HEK293 (cell line): ENCODE measurements at regions not wholly inside any gene's neighbourhood (a gene's known extent, or its start where the extent isn't known, plus 50 kb on each side); places are given as distances from the start of the nearest gene placed in this dataset.
"Not testable (repeated sequence)": the region's sequence is repeated elsewhere in the genome, so short reads cannot be mapped to it uniquely, and the experiment has no call there.

Experiments
- CTCF ChIA-PET: fragments of 350-600 bp; formaldehyde crosslinking; extraction: SDS; loops from one replicate; lab custom pipeline; 2021; ENCODE audit warnings: antibody characterized with exemption; lab: Yijun Ruan, JAX
- POLR2A ChIA-PET: fragments of 300-600 bp; formaldehyde crosslinking; extraction: SDS; loops from one replicate; lab custom pipeline; 2020; ENCODE audit warnings: antibody characterized with exemption, inconsistent platforms; lab: Yijun Ruan, JAX
- H3K27ac ChIP-seq: fragments of 200-500 bp; sonication (Bioruptor generic); 2 replicates; pipeline ENCODE4 v1.5.1; 2014; ENCODE audit warnings: low read depth, low read length, control low read depth, inconsistent platforms; ENCODE audit errors: extremely low read depth
- H3K36me3 ChIP-seq, 2 experiments: fragments of 200-500 bp in 1 of 2; sonication (Bioruptor generic) in 1 of 2; 1 replicate in 1 of 2; 2 replicates in 1 of 2; pipeline ENCODE4 v1.5.1; 2014 to 2017; ENCODE audit warnings: inconsistent platforms in 2 of 2, low read length in 2 of 2; ENCODE audit not compliant: control insufficient read depth in 2 of 2, insufficient read depth in 1 of 2
- H3K4me1 ChIP-seq: fragments of 200-500 bp; sonication (Bioruptor generic); 2 replicates; pipeline ENCODE4 v1.5.1; 2014; ENCODE audit warnings: mild to moderate bottlenecking, low read length, inconsistent platforms; ENCODE audit not compliant: control insufficient read depth, insufficient read depth
- H3K4me3 ChIP-seq: 2 replicates; pipeline ENCODE4 v1.5.1; 2011; ENCODE audit warnings: low read depth, mild to moderate bottlenecking, control low read depth, low read length, moderate library complexity
- H3K9me3 ChIP-seq: fragments of 200-500 bp; sonication (Bioruptor generic); 2 replicates; pipeline ENCODE4 v1.5.1; 2014; ENCODE audit warnings: low read depth, low read length, inconsistent platforms; ENCODE audit not compliant: control insufficient read depth, insufficient read depth
- GLI2 ChIP-seq: fragments of 450-650 bp; formaldehyde crosslinking; IDR thresholded peaks from 2 replicates; pipeline ENCODE4; 2017; ENCODE audit warnings: missing biosample characterization, missing genetic modification characterization, low read depth, borderline replicate concordance
- IKZF3 ChIP-seq: fragments of 450-650 bp; IDR thresholded peaks from 2 replicates; pipeline ENCODE4 v1.5.0; 2018; ENCODE audit warnings: missing biosample characterization, mild to moderate bottlenecking, missing genetic modification characterization, moderate library complexity
- INSM2 ChIP-seq: fragments of 450-650 bp; formaldehyde crosslinking; IDR thresholded peaks from 2 replicates; pipeline ENCODE4 v1.5.1; 2016; ENCODE audit warnings: missing biosample characterization, missing genetic modification characterization
- KLF8 ChIP-seq: fragments of 450-650 bp; formaldehyde crosslinking; IDR thresholded peaks from 2 replicates; pipeline ENCODE4 v1.5.1; 2016; ENCODE audit warnings: missing biosample characterization, missing genetic modification characterization
- TSHZ1 ChIP-seq: fragments of 450-650 bp; formaldehyde crosslinking; IDR thresholded peaks from 2 replicates; pipeline ENCODE4 v1.5.1; 2016; ENCODE audit warnings: missing biosample characterization, missing genetic modification characterization, borderline replicate concordance
- ZFHX2 ChIP-seq: fragments of 450-650 bp; formaldehyde crosslinking; conservative IDR thresholded peaks from 2 replicates; pipeline ENCODE4 v1.5.1; 2016; ENCODE audit warnings: missing biosample characterization, missing genetic modification characterization
- ZFP3 ChIP-seq: fragments of 450-650 bp; formaldehyde crosslinking; IDR thresholded peaks from 2 replicates; pipeline ENCODE4 v1.5.1; 2016; ENCODE audit warnings: low read depth, missing biosample characterization, missing genetic modification characterization
- ZNF16 ChIP-seq: fragments of 450-650 bp; formaldehyde crosslinking; IDR thresholded peaks from 2 replicates; pipeline ENCODE4 v1.5.1; 2016; ENCODE audit warnings: low read depth, missing biosample characterization, missing genetic modification characterization
- ZNF354C ChIP-seq: fragments of 450-650 bp; formaldehyde crosslinking; IDR thresholded peaks from 2 replicates; pipeline ENCODE4 v1.5.1; 2016; ENCODE audit warnings: missing biosample characterization, missing genetic modification characterization, low read depth, borderline replicate concordance
- ZNF362 ChIP-seq: fragments of 450-650 bp; formaldehyde crosslinking; IDR thresholded peaks from 2 replicates; pipeline ENCODE4 v1.5.1; 2016; ENCODE audit warnings: missing biosample characterization, missing genetic modification characterization
- ZNF398 ChIP-seq: fragments of 450-650 bp; formaldehyde crosslinking; IDR thresholded peaks from 2 replicates; pipeline ENCODE4 v1.5.1; 2017; ENCODE audit warnings: missing biosample characterization, missing genetic modification characterization
- ZNF549 ChIP-seq: fragments of 450-650 bp; IDR thresholded peaks from 2 replicates; pipeline ENCODE4 v1.5.1; 2018; ENCODE audit warnings: missing biosample characterization, missing genetic modification characterization, mild to moderate bottlenecking, inconsistent platforms, moderate library complexity
- ZNF645 ChIP-seq: fragments of 450-650 bp; formaldehyde crosslinking; IDR thresholded peaks from 2 replicates; pipeline ENCODE4; 2016; ENCODE audit warnings: missing biosample characterization, missing genetic modification characterization
- ZNF692 ChIP-seq: fragments of 450-650 bp; formaldehyde crosslinking; IDR thresholded peaks from 2 replicates; pipeline ENCODE4 v1.5.1; 2016; ENCODE audit warnings: missing biosample characterization, missing genetic modification characterization
- ZNF837 ChIP-seq: fragments of 450-650 bp; formaldehyde crosslinking; IDR thresholded peaks from 2 replicates; pipeline ENCODE4 v1.5.1; 2016; ENCODE audit warnings: missing biosample characterization, missing genetic modification characterization

- TF ChIP-seq ZNF645 (tag by site-specific recombination) (no peak), ZNF837 (tag by site-specific recombination) (no peak), ZFP3 (no peak), ZNF362 (tag by site-specific recombination) (no peak), GLI2 (tag by site-specific recombination) (no peak), ZNF398 (tag by site-specific recombination) (no peak), ZFHX2 (no peak)
These were observed 481.0 kb downstream of the EIPR1 start (continued) for GRCh38 chr2:2896643-2897042.

- no peaks in the 10 kb centered on the region for H3K36me3 ChIP-seq
These were observed 481.6 kb downstream of the EIPR1 start for GRCh38 chr2:2896011-2896410.

GRCh38 chr2:2894011-2894410 is 483.6 kb downstream of the EIPR1 start:
- H3K36me3 ChIP-seq, CTCF ChIA-PET, H3K4me1 ChIP-seq, POLR2A ChIA-PET, H3K4me3 ChIP-seq, H3K27ac ChIP-seq, H3K9me3 ChIP-seq: not testable (repeated sequence)

More at GRCh38 chr2:2896011-2896410, 481.6 kb downstream of the EIPR1 start:
- no peak overlapping the region for H3K4me3 ChIP-seq
- ChIA-PET CTCF (no interaction called here), POLR2A (no interaction called here)
- H3K27ac ChIP-seq: no peak overlapping the region
- no peaks in the 10 kb centered on the region for H3K9me3 ChIP-seq
- H3K4me1 ChIP-seq: no peaks in the 10 kb centered on the region
- TF ChIP-seq INSM2 (tag by site-specific recombination) (no peak), ZNF692 (tag by site-specific recombination) (no peak), ZNF549 (tag by site-specific recombination) (no peak), IKZF3 (tag by site-specific recombination) (no peak), ZNF354C (tag by site-specific recombination) (no peak), KLF8 (no peak), TSHZ1 (tag by site-specific recombination) (no peak), ZNF16 (tag by site-specific recombination) (no peak)
